NB4 (cell line): ENCODE measurements at regions not wholly inside any gene's neighbourhood (a gene's known extent, or its start where the extent isn't known, plus 50 kb on each side); places are given as distances from the start of the nearest gene placed in this dataset.

ENCODE experiments used
- CTCF ChIP-seq: IDR thresholded peaks from one replicate; pipeline ENCODE4 v1.5.1; 2012; ENCODE audit warnings: low read depth, low read length
- MYC ChIP-seq: IDR thresholded peaks from 2 replicates; pipeline ENCODE4 v1.6.1; 2011; ENCODE audit warnings: low read depth, low read length
- POLR2A ChIP-seq: IDR thresholded peaks from 2 replicates; pipeline ENCODE4 v1.6.1; 2011; ENCODE audit warnings: mild to moderate bottlenecking; ENCODE audit not compliant: insufficient read length; ENCODE audit errors: extremely low read depth
- TF ChIP-seq, protein P1 (sequence below): IDR thresholded peaks from 2 replicates; pipeline ENCODE4 v1.6.1; 2011; ENCODE audit warnings: low read depth, low read length

DNA sequence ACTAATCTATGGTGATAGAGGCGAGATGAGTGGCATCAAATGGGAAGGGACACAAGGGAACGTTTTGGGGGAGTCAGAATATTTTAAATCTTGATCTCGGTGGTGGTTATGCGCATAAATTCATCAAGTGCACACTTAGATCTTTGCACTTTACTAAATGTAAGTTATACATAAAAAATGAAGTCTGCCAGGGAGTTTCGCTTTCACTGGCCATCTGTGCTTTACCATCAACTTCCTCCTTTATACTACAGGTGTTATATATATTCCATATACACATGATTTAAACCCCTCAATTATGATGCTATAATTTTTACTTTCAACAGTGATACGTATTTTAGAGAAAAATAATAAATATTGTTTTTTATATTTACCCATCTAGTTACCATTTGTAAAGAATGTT is 97.6 kb upstream of the AKIRIN2 start:
- no peak for TF ChIP-seq CTCF
- TF ChIP-seq POLR2A: no peak
- TF ChIP-seq, protein P1, sequence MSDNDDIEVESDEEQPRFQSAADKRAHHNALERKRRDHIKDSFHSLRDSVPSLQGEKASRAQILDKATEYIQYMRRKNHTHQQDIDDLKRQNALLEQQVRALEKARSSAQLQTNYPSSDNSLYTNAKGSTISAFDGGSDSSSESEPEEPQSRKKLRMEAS: no peak
- no peak for TF ChIP-seq MYC
